IMR-90 (cell line): ENCODE measurements at regions not wholly inside any gene's neighbourhood (a gene's known extent, or its start where the extent isn't known, plus 50 kb on each side); places are given as distances from the start of the nearest gene placed in this dataset.

Source experiments
- ATAC-seq: fragments of 200-7000 bp; cut with Tn5 transposase; 2 replicates; pipeline ENCODE4 v1.9.1; 2020; ENCODE audit warnings: low read depth, mild to moderate bottlenecking, moderate library complexity
- BruUV-seq: library from RNA; stranded (reverse); fragments of 400-500 nt; replicated peaks from 2 replicates; lab custom pipeline; 2021; lab: Mats Ljungman, UMichigan
- CTCF ChIA-PET: fragments of 300-600 bp; formaldehyde crosslinking; extraction: SDS; loops from one replicate; lab custom pipeline; 2021; ENCODE audit warnings: antibody characterized with exemption; lab: Yijun Ruan, JAX
- POLR2A ChIA-PET: fragments of 300-600 bp; sonication (Branson Sonifier 250); formaldehyde crosslinking; loops from one replicate; lab custom pipeline; 2022; ENCODE audit warnings: antibody characterized with exemption; ENCODE audit not compliant: unreplicated experiment; lab: Charles Lee
- DNase-seq: peaks from one replicate; pipeline ENCODE4 v3.0.0; 2013
- H2AFZ ChIP-seq: replicated peaks from 2 replicates; pipeline ENCODE3; 2013; ENCODE audit warnings: low read length, mild to moderate bottlenecking; ENCODE audit not compliant: poor library complexity
- H2AK5ac ChIP-seq: 2 replicates; pipeline ENCODE4 v1.6.1; 2013; ENCODE audit warnings: low read depth, low read length, inconsistent platforms
- H2AK9ac ChIP-seq: replicated peaks from 2 replicates; pipeline ENCODE3; 2013; ENCODE audit warnings: mild to moderate bottlenecking, low read depth, low read length, moderate library complexity; ENCODE audit not compliant: poor library complexity
- H2BK120ac ChIP-seq: 2 replicates; pipeline ENCODE4 v1.6.1; 2013; ENCODE audit warnings: low read depth, low read length, inconsistent platforms
- H2BK15ac ChIP-seq: 3 replicates; pipeline ENCODE4 v1.6.1; 2013; ENCODE audit warnings: low read depth, low read length, inconsistent platforms
- H2BK20ac ChIP-seq: 2 replicates; pipeline ENCODE4 v1.6.1; 2013; ENCODE audit warnings: low read depth, mild to moderate bottlenecking, inconsistent platforms, low read length, moderate library complexity
- H2BK5ac ChIP-seq: 2 replicates; pipeline ENCODE4 v1.6.1; 2013; ENCODE audit warnings: mild to moderate bottlenecking, low read depth, low read length, inconsistent platforms; ENCODE audit not compliant: poor library complexity, severe bottlenecking
- H3K14ac ChIP-seq: replicated peaks from 2 replicates; pipeline ENCODE4 v1.6.1; 2013; ENCODE audit warnings: low read depth, low read length, inconsistent platforms
- H3K18ac ChIP-seq: 2 replicates; pipeline ENCODE4 v1.6.1; 2013; ENCODE audit warnings: low read depth, low read length, control low read depth
- H3K23ac ChIP-seq: 2 replicates; pipeline ENCODE4 v1.6.1; 2013; ENCODE audit warnings: low read depth, low read length, inconsistent platforms
- H3K27ac ChIP-seq: 2 replicates; pipeline ENCODE4 v1.5.1; 2013; ENCODE audit warnings: mild to moderate bottlenecking, control low read depth, low read length; ENCODE audit not compliant: insufficient read depth
- H3K27me3 ChIP-seq: 2 replicates; pipeline ENCODE4 v1.6.1; 2013; ENCODE audit warnings: low read length; ENCODE audit not compliant: control insufficient read depth, insufficient read depth
- H3K36me3 ChIP-seq: 2 replicates; pipeline ENCODE4 v1.6.1; 2013; ENCODE audit warnings: low read length, mixed read lengths; ENCODE audit not compliant: control insufficient read depth, insufficient read depth
- H3K4ac ChIP-seq: 2 replicates; pipeline ENCODE4 v1.6.1; 2013; ENCODE audit warnings: low read depth, low read length, inconsistent platforms
- H3K4me1 ChIP-seq: 2 replicates; pipeline ENCODE4 v1.6.1; 2013; ENCODE audit warnings: low read length, mixed read lengths; ENCODE audit not compliant: control insufficient read depth, insufficient read depth
- H3K4me2 ChIP-seq: 2 replicates; pipeline ENCODE4 v1.6.1; 2013; ENCODE audit warnings: low read depth, mild to moderate bottlenecking, control low read depth, low read length, moderate library complexity
- H3K4me3 ChIP-seq: 2 replicates; pipeline ENCODE4 v1.5.1; 2013; ENCODE audit warnings: low read depth, mild to moderate bottlenecking, control low read depth, low read length, moderate library complexity; ENCODE audit not compliant: insufficient read depth
- H3K56ac ChIP-seq: 2 replicates; pipeline ENCODE4 v1.6.1; 2013; ENCODE audit warnings: low read length, inconsistent platforms; ENCODE audit not compliant: insufficient read depth; ENCODE audit errors: extremely low read depth
- H3K79me1 ChIP-seq, 2 experiments: 2 replicates each; pipeline ENCODE4 v1.6.1; 2013; ENCODE audit warnings: low read length in 2 of 2, inconsistent platforms in 1 of 2, low read depth in 1 of 2
- H3K9ac ChIP-seq: 2 replicates; pipeline ENCODE4 v1.6.1; 2013; ENCODE audit warnings: low read depth, low read length, control low read depth
- H3K9me1 ChIP-seq: 2 replicates; pipeline ENCODE4 v1.6.1; 2013; ENCODE audit warnings: low read length, inconsistent platforms; ENCODE audit not compliant: insufficient read depth
- H3K9me3 ChIP-seq: 2 replicates; pipeline ENCODE4 v1.6.1; 2013; ENCODE audit warnings: low read length; ENCODE audit not compliant: control insufficient read depth, insufficient read depth
- H4K20me1 ChIP-seq: 2 replicates; pipeline ENCODE4 v1.6.1; 2013; ENCODE audit warnings: low read length, inconsistent platforms; ENCODE audit not compliant: insufficient read depth
- H4K5ac ChIP-seq: 2 replicates; pipeline ENCODE4 v1.6.1; 2013; ENCODE audit warnings: mild to moderate bottlenecking, low read depth, low read length, control low read depth
- H4K8ac ChIP-seq, 2 experiments: 2 replicates each; pipeline ENCODE4 v1.6.1; 2013; ENCODE audit warnings: low read depth in 2 of 2, low read length in 2 of 2, control low read depth in 1 of 2, inconsistent platforms in 1 of 2
- H4K91ac ChIP-seq: 2 replicates; pipeline ENCODE4 v1.6.1; 2013; ENCODE audit warnings: low read depth, low read length, inconsistent platforms; ENCODE audit not compliant: insufficient read depth
- CHD1 ChIP-seq: IDR thresholded peaks from 2 replicates; pipeline ENCODE4 v1.6.1; 2012; ENCODE audit warnings: low read depth, low read length, improper control_type of control experiment
- ELK1 ChIP-seq: fragments of 150-350 bp; IDR thresholded peaks from 2 replicates; pipeline ENCODE4 v1.6.1; 2016; ENCODE audit warnings: low read depth, mild to moderate bottlenecking, low read length, moderate library complexity, borderline replicate concordance
- MXI1 ChIP-seq: IDR thresholded peaks from 2 replicates; pipeline ENCODE4 v1.6.1; 2012; ENCODE audit warnings: low read depth, mild to moderate bottlenecking, low read length, moderate library complexity, borderline replicate concordance
- NFE2L2 ChIP-seq: fragments of 150-350 bp; IDR thresholded peaks from 2 replicates; pipeline ENCODE4 v1.6.1; 2016; ENCODE audit warnings: low read depth, mild to moderate bottlenecking, low read length
- RAD21 ChIP-seq: IDR thresholded peaks from 2 replicates; pipeline ENCODE4 v1.6.1; 2012; ENCODE audit warnings: low read length, improper control_type of control experiment
- RCOR1 ChIP-seq: IDR thresholded peaks from 2 replicates; pipeline ENCODE4 v1.6.1; 2012; ENCODE audit warnings: mild to moderate bottlenecking, low read length, improper control_type of control experiment; ENCODE audit not compliant: insufficient replicate concordance
- RFX5 ChIP-seq: IDR thresholded peaks from 2 replicates; pipeline ENCODE4 v1.8.0; 2012; ENCODE audit warnings: low read depth, mild to moderate bottlenecking, low read length, moderate library complexity
- USF2 ChIP-seq: fragments of 150-350 bp; IDR thresholded peaks from 2 replicates; pipeline ENCODE4 v1.6.1; 2017; ENCODE audit warnings: mild to moderate bottlenecking, antibody characterized with exemption, low read length, low read depth
- WGBS, 2 experiments: methylation state at CpG; one replicate each; pipeline versions ENCODE4 v1.1.5 to v1.1.7; 2013; ENCODE audit warnings: missing lambda C conversion rate in 2 of 2; ENCODE audit not compliant: insufficient read length in 1 of 2; ENCODE audit errors: extremely low coverage in 2 of 2; 5-methylcytosine and 5-hydroxymethylcytosine counted together
- dilution Hi-C: fragments of 300-500 bp; cut with HindIII; formaldehyde crosslinking; loops from one replicate; pipeline ENCODE4 v1.14.3; 2018; ENCODE audit warnings: low sequenced_read_pairs; ENCODE audit not compliant: unreplicated experiment
- in situ Hi-C: fragments of 300-500 bp; cut with MboI; formaldehyde crosslinking; loops from 3 replicates; pipeline ENCODE4 v1.14.3; 2019; ENCODE audit warnings: low sequenced_read_pairs, inconsistent platforms, mixed read lengths
- intact Hi-C: fragments of 100-400 bp; cut with micrococcal nuclease; formaldehyde crosslinking; loops from 2 replicates; pipeline ENCODE4 v1.10.0; 2022

GRCh38 chr12:92335831-92336230 lies 190.2 kb upstream of the BTG1 start:
- Histone ChIP-seq H3K79me1 (no peaks in the 10 kb centered on the region), H3K9ac (no peak overlapping the region), H2AK5ac (no peak overlapping the region), H3K27ac (no peak overlapping the region), H3K4ac (no peak overlapping the region), H3K9me3 (no peaks in the 10 kb centered on the region), H4K91ac (no peak overlapping the region), H3K27me3 (peaks cover 2% of the 10 kb centered on the region; the same call in 1 of the 2 replicates), H3K4me3 (no peak overlapping the region), H4K8ac (no peak overlapping the region), H3K14ac (no peak overlapping the region), H2AFZ (no peak overlapping the region), H2BK120ac (no peak overlapping the region), H2AK9ac (no peak overlapping the region), H4K5ac (no peak overlapping the region), H3K4me1 (no peaks in the 10 kb centered on the region), H3K23ac (no peak overlapping the region), H2BK15ac (no peak overlapping the region), H3K4me2 (no peak overlapping the region), H3K56ac (no peak overlapping the region), H3K36me3 (no peaks in the 10 kb centered on the region), H3K18ac (no peak overlapping the region), H4K20me1 (no peaks in the 10 kb centered on the region), H2BK5ac (no peak overlapping the region), H3K9me1 (no peaks in the 10 kb centered on the region), H2BK20ac (no peak overlapping the region)
- no TSS peak for BruUV-seq
- POLR2A ChIA-PET: no interaction called here
- intact Hi-C loops: no loop called here
- dilution Hi-C loops: no loop called here
- TF ChIP-seq RFX5 (no peak), RAD21 (no peak), USF2 (no peak), RCOR1 (no peak), NFE2L2 (no peak), MXI1 (no peak), CHD1 (no peak), ELK1 (no peak)
- DNase-seq (no peak), ATAC-seq (no peak)
- WGBS, 2 experiments: 60% methylated on average over 1 of the region's 4 CpGs; no CpG with 5 or more reads in 1 of the 2 experiments
- CTCF ChIA-PET: interaction anchor here (0.7 kb wide), 1 partner anchor 25 kb away, joined by 4 read pairs; no protein-coding TSS in a partner anchor
- in situ Hi-C loops: no loop called here
